ENCODE measurements at regions not wholly inside any gene's neighbourhood (a gene's known extent, or its start where the extent isn't known, plus 50 kb on each side); places are given as distances from the start of the nearest gene placed in this dataset.

DNA sequence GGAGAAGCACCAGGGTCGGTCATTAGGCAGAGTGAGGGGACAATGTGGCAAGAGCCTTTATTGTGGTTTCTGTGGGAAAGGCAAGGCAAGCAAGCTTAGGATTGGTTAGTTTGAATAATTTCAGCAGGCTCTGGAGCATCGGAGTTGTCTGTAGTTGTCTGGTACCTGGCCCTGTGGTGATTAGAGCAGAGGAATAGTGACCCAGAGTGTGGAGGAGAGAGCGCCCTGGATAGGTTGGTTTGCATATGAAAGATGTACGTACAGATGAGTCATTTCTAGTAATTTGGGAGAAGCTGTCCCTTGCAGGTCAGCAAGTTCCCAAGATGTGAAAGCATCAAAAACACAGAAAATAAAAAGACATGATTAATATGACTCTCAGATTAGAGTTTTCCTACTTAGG is 383.1 kb upstream of the MEX3C start:
- Mint-ChIP-seq H3K27ac (no peak overlapping the region), H3K27me3 (ENCODE audit: low read depth in 3 of 3) (peaks cover 4 to 10% (median 7%) of the 10 kb centered on the region in 3 donors), H3K36me3 (no peaks in the 10 kb centered on the region), H3K4me3 (no peak overlapping the region), H3K4me1 (no peaks in the 10 kb centered on the region), H3K9me3 (peaks cover 0 to 3% (median 0%) of the 10 kb centered on the region in 6 donors)
- DNase-seq, result no peak

DNA sequence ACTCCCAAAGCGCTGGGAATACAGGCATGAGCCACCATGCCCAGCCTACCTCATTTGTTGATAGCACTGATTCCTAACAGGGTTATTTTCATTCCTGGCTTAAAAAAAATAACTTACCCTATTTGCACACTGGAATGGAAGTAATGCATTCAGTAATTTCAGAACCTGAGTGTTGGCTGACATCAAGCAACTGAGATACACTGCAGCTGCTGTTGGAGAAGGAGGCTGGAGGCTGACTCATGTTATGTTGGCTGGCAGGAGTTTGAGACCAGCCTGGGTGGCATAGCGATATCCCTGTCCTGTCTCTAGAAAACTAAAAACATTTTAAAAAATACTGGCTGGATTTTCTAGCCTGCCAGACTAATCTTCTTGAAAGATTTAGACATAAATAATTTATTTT is 385.1 kb upstream of the MEX3C start:
- Mint-ChIP-seq H3K27me3 (ENCODE audit: low read depth in 3 of 3) (peaks cover 2 to 14% (median 7%) of the 10 kb centered on the region in 3 donors), H3K4me3 (no peak overlapping the region)

DNA sequence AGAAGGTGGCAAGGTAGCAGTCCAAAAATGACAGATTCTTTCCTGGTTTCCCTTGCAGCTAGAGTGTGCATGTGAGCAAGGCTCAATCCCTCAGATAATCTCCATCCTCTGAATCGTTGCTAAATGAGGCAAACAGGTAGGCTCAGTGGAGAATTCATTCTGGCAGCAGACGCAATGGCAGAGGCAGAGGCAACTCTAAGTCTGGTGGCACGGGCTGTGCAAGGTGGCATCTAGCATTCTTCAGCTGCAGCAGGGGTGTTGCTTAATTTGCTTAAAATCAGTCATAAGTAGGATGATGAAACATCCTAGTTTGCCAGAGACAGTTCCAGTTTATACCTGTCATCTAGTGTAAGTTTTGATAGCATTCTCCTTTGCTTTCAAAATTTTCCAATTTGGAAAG is 391.1 kb upstream of the MEX3C start:
- DNase-seq, result no peak
- Mint-ChIP-seq H3K4me1 (no peaks in the 10 kb centered on the region), H3K4me3 (no peak overlapping the region), H3K9me3 (peaks cover 0 to 2% (median 0%) of the 10 kb centered on the region in 6 donors), H3K36me3 (no peaks in the 10 kb centered on the region), H3K27me3 (ENCODE audit: low read depth in 3 of 3) (peaks cover 0 to 12% (median 7%) of the 10 kb centered on the region in 3 donors), H3K27ac (no peak overlapping the region)

More for the DNA sequence above, 385.1 kb upstream of the MEX3C start:
- Mint-ChIP-seq H3K9me3 (peaks cover 0 to 3% (median 0%) of the 10 kb centered on the region in 6 donors), H3K4me1 (no peaks in the 10 kb centered on the region), H3K36me3 (no peaks in the 10 kb centered on the region), H3K27ac (no peak overlapping the region)
- no peak for DNase-seq

- no peak overlapping the region for H3K4me3 Mint-ChIP-seq
- H3K9me3 Mint-ChIP-seq, result peaks cover 0 to 6% (median 2%) of the 10 kb centered on the region in 6 donors
- H3K36me3 Mint-ChIP-seq, result peaks cover 0 to 7% (median 3%) of the 10 kb centered on the region in 3 donors
- DNase-seq, result no peak
- peaks cover 3 to 7% (median 5%) of the 10 kb centered on the region in 3 donors for H3K27me3 Mint-ChIP-seq (ENCODE audit: low read depth in 3 of 3)
- H3K4me1 Mint-ChIP-seq, result no peaks in the 10 kb centered on the region
- no peak overlapping the region for H3K27ac Mint-ChIP-seq
Observed at GRCh38 chr18:51593931-51594330, 396.4 kb upstream of the MEX3C start.

GRCh38 chr18:51603111-51603510 is 405.6 kb upstream of the MEX3C start:
- peaks cover 0 to 3% (median 0%) of the 10 kb centered on the region in 6 donors for H3K9me3 Mint-ChIP-seq
- peaks cover 3 to 4% (median 4%) of the 10 kb centered on the region in 3 donors for H3K27me3 Mint-ChIP-seq (ENCODE audit: low read depth in 3 of 3)
- H3K27ac Mint-ChIP-seq, result no peak overlapping the region
- H3K36me3 Mint-ChIP-seq, result peaks cover 0 to 7% (median 0%) of the 10 kb centered on the region in 3 donors
- no peak overlapping the region for H3K4me3 Mint-ChIP-seq
- H3K4me1 Mint-ChIP-seq, result no peaks in the 10 kb centered on the region
- DNase-seq, result no peak

DNA sequence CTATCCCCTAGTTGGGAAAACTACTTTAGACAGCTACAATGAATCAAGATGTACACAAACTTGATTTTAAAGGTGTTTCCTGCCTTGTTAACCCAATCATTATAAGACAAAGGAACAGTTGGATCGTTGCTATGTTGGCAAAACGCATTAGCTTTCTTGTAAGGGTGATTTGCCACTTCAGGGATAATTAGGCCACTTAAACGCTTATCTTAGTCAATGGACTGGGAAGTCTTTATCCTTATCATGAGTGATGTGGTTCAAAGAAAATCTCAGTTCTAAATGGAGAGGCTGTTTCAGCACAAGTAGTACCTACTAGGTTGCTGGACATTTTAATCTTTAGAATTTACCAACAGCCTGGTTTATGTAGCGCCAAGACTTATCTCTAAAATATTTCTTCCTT is 406.1 kb upstream of the MEX3C start:
- no peak overlapping the region for H3K4me3 Mint-ChIP-seq
- DNase-seq, result no peak
- peaks cover 0 to 2% (median 0%) of the 10 kb centered on the region in 3 donors for H3K36me3 Mint-ChIP-seq
- no peaks in the 10 kb centered on the region for H3K4me1 Mint-ChIP-seq
- H3K9me3 Mint-ChIP-seq, result peaks cover 0 to 3% (median 0%) of the 10 kb centered on the region in 6 donors
- no peak overlapping the region for H3K27ac Mint-ChIP-seq
- H3K27me3 Mint-ChIP-seq (ENCODE audit: low read depth in 3 of 3), result peaks cover 3 to 4% (median 4%) of the 10 kb centered on the region in 3 donors

DNA sequence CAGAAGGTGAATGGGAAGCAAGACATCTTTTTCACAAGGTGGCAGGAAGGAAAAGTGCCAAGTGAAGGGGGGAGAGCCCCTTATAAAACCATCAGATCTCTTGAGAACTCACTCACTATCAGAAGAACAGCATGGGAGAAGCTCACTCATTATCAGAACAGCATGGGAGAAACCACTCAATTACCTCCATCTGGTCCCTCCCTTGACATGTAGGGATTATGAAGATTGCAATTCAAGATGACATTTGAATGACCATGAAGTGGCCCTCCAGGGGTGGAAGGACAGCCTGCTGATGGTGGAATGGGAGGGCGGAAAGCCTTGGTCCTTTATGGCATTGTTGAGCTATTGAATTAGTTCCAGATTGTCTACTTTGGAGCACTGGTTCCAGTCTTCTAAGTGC is 413.0 kb upstream of the MEX3C start:
- no peaks in the 10 kb centered on the region for H3K4me1 Mint-ChIP-seq
- H3K27ac Mint-ChIP-seq, result no peak overlapping the region
- H3K36me3 Mint-ChIP-seq, result no peaks in the 10 kb centered on the region
- no peak overlapping the region for H3K4me3 Mint-ChIP-seq
- peaks cover 4 to 5% (median 4%) of the 10 kb centered on the region in 3 donors for H3K27me3 Mint-ChIP-seq (ENCODE audit: low read depth in 3 of 3)
- peaks cover 0 to under 1% (median 0%) of the 10 kb centered on the region in 6 donors for H3K9me3 Mint-ChIP-seq
- no peak for DNase-seq

DNA sequence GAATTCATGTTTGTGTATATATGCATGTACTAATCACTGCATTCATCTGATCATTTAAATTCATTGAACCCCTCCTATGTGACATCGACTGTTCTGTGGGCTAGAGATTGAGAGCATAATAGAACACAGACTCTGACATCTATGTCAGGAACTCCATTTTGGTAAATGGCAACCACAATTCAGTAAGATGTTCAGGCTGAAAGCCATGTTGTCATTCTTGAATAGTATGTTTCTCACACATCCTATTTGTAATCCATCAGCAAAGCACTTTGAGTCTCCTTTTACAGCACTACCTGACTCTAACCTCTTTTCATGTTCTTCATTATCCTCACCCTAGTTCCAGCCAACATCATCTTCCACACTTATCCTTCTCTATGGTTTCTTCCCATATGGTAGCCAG is 413.8 kb upstream of the MEX3C start:
- no peak for DNase-seq
- no peaks in the 10 kb centered on the region for H3K4me1 Mint-ChIP-seq
- no peak overlapping the region for H3K4me3 Mint-ChIP-seq
- H3K27ac Mint-ChIP-seq, result no peak overlapping the region
- peaks cover 4 to 6% (median 4%) of the 10 kb centered on the region in 3 donors for H3K27me3 Mint-ChIP-seq (ENCODE audit: low read depth in 3 of 3)
- H3K36me3 Mint-ChIP-seq, result no peaks in the 10 kb centered on the region
- H3K9me3 Mint-ChIP-seq, result peaks cover 0 to 3% (median 0%) of the 10 kb centered on the region in 6 donors

GRCh38 chr18:51614033-51614432 is 416.6 kb upstream of the MEX3C start:
- Mint-ChIP-seq H3K9me3 (peaks cover 0 to 3% (median 0%) of the 10 kb centered on the region in 6 donors), H3K4me1 (no peaks in the 10 kb centered on the region), H3K27me3 (ENCODE audit: low read depth in 3 of 3) (peaks cover 2 to 5% (median 4%) of the 10 kb centered on the region in 3 donors), H3K27ac (no peak overlapping the region), H3K36me3 (no peaks in the 10 kb centered on the region), H3K4me3 (no peak overlapping the region)
- no peak for DNase-seq

- Mint-ChIP-seq H3K36me3 (no peaks in the 10 kb centered on the region), H3K27ac (no peak overlapping the region), H3K9me3 (peaks cover 0 to 3% (median 0%) of the 10 kb centered on the region in 6 donors), H3K4me1 (no peaks in the 10 kb centered on the region), H3K4me3 (no peak overlapping the region), H3K27me3 (ENCODE audit: low read depth in 3 of 3) (peaks cover 2 to 5% (median 2%) of the 10 kb centered on the region in 3 donors)
- no peak for DNase-seq
Observed at GRCh38 chr18:51614967-51615571, 417.6 kb upstream of the MEX3C start.

- Mint-ChIP-seq H3K27me3 (ENCODE audit: low read depth in 3 of 3) (peaks cover 2 to 7% (median 2%) of the 10 kb centered on the region in 3 donors), H3K4me1 (no peaks in the 10 kb centered on the region), H3K4me3 (no peak overlapping the region), H3K36me3 (no peaks in the 10 kb centered on the region), H3K27ac (no peak overlapping the region), H3K9me3 (peaks cover 0 to 3% (median 0%) of the 10 kb centered on the region in 6 donors)
- DNase-seq, result no peak
Observed at GRCh38 chr18:51617167-51617566, 419.7 kb upstream of the MEX3C start.

DNA sequence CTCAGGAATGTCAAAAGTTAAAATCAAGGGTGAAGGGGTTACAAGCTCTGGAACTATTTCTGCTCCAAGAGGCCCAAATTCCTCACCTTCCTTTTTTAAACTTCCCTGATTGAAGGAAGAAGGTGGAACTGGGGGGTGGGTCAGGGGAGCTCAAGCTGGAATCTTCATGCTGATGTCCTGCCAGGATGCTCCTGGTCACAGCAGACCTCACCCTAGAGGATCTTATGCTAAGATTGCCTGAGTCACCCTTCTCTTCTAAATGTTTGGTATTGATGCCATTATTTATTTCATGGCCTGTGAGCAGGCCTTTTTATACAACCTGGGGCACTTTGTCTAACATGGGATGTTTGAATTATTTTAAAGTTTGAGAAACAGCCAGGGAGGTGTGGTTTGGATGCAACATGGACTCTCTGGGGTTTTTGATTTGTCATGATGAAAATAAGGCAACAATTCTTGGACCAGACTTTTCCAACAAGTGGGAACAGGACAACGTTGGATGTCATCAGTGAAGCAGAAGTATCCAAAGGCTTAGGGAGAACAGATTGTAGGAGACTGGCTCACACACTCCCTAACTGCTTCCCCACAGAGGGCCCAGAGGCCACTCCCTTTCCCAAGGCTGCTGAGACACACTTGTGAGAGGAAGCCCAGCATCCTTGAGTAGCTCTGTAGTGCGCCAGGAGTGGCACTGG is 420.2 kb upstream of the MEX3C start:
- Mint-ChIP-seq H3K36me3 (no peaks in the 10 kb centered on the region), H3K27ac (no peak overlapping the region), H3K9me3 (peaks cover 0 to 3% (median 0%) of the 10 kb centered on the region in 6 donors), H3K4me1 (no peaks in the 10 kb centered on the region), H3K4me3 (no peak overlapping the region), H3K27me3 (ENCODE audit: low read depth in 3 of 3) (peaks cover 0 to 7% (median 2%) of the 10 kb centered on the region in 3 donors)
- DNase-seq, result no peak

GRCh38 chr18:51619283-51619682 is 421.8 kb upstream of the MEX3C start:
- Mint-ChIP-seq H3K4me1 (no peaks in the 10 kb centered on the region), H3K9me3 (peaks cover 0 to 3% (median 0%) of the 10 kb centered on the region in 6 donors), H3K36me3 (no peaks in the 10 kb centered on the region), H3K27me3 (ENCODE audit: low read depth in 3 of 3) (peaks cover 0 to 9% (median 7%) of the 10 kb centered on the region in 3 donors), H3K4me3 (no peak overlapping the region), H3K27ac (no peak overlapping the region)
- DNase-seq, result no peak

DNA sequence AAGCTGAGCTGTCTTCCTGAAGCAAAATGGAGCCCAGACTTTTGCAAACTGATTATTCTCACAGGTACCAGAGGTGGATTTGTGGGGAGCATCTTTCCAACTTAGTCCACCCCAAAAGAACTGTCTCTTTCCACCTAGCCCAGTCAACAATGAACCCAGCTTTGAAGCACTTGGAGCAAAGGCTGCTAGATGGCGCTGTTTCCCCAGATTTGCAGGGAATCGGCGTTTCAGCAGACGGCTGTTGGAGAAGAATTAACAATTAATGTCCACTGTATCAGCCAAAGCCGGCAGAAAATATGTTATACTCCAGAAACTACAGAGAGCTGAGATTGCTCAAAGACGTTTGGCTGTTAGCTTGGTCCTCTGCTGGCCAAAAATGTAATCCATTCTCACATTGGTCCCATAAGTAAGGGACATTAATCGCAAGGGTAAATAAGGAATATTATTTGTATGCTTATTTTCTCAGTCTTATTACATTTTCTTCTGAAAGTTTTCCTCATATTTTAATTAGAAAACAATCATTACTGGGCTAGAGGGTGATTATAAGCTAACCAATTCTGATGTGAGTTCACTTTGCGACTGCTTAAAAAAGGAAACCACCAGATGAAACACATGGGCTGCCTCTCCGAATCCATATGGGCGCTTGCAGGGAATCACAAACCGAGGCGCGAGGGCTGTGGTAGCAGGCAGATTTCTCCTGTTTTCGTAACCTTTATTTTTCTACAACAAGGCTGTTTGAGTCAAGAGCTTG is 423.8 kb upstream of the MEX3C start:
- Mint-ChIP-seq H3K4me3 (no peak overlapping the region), H3K36me3 (no peaks in the 10 kb centered on the region), H3K27ac (no peak overlapping the region), H3K4me1 (no peaks in the 10 kb centered on the region), H3K9me3 (no peaks in the 10 kb centered on the region), H3K27me3 (ENCODE audit: low read depth in 3 of 3) (peaks cover 2 to 7% (median 7%) of the 10 kb centered on the region in 3 donors)
- DNase-seq, result no peak

Measured in immature natural killer cell (primary cell).